AG09309 (cell line): ENCODE measurements at regions not wholly inside any gene's neighbourhood (a gene's known extent, or its start where the extent isn't known, plus 50 kb on each side); places are given as distances from the start of the nearest gene placed in this dataset.

Experiments used
- DNase-seq: peaks from one replicate; pipeline ENCODE4 v3.0.0-alpha.2; 2010; ENCODE audit warnings: low read depth
- H3K4me3 ChIP-seq: 2 replicates; pipeline ENCODE4 v1.5.1; 2011; ENCODE audit warnings: mild to moderate bottlenecking, low read depth, low read length, moderate library complexity; ENCODE audit not compliant: control insufficient read depth
- CTCF ChIP-seq: IDR thresholded peaks from 2 replicates; pipeline ENCODE4 v1.5.1; 2011; ENCODE audit warnings: mild to moderate bottlenecking, low read depth, low read length, inconsistent platforms; ENCODE audit not compliant: insufficient read depth, control insufficient read depth; ENCODE audit errors: missing control alignments

GRCh38 chr9:16157651-16158050, 604.8 kb downstream of the CCDC171 start:
- no peak for TF ChIP-seq CTCF
- no peak for DNase-seq
- no peak overlapping the region for H3K4me3 ChIP-seq

DNA sequence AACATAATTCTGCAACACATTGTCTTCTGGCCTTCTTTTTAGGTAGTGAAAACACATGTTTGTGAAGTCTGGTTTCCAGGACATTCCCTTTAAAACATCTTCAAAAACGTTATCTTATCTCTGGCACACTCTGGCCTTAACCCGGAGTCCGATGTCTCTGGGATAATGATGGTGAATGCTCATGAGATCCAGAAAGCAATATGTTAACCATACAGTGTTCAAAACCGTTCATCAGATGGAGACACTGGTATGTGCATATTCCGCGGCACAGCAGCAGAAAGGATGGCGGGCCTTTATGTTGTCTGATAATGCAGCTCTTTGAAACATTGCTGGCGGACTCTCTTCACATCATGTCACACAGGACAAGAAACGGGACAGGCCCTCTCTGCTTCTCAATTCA, 605.2 kb downstream of the CCDC171 start:
- no peak for DNase-seq
- H3K4me3 ChIP-seq = no peak overlapping the region
- no peak for TF ChIP-seq CTCF

GRCh38 chr9:16161483-16161882, 608.6 kb downstream of the CCDC171 start:
- no peak overlapping the region for H3K4me3 ChIP-seq
- no peak for TF ChIP-seq CTCF
- DNase-seq = no peak

GRCh38 chr9:16170119-16170518, 617.3 kb downstream of the CCDC171 start:
- no peak overlapping the region for H3K4me3 ChIP-seq
- no peak for TF ChIP-seq CTCF
- no peak for DNase-seq

DNA sequence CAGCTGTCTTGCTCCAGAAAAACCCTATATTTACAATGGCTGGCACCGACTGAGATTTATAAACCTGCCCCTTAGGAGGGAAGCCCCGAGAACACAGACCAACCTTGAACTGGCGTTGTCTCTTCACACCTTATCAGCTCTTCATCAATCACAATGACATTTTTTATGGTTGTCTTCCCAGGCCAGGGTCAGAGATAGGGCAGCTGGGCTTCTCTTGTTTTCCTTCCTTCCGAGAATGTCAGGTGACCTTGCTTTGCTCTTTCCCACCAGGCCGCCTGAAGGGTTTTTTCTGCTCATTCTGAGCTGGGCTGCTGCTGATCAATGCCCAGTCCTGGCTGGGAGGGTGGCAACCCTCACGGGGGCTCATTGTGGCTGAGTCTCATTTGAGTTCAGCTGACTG, 619.1 kb downstream of the CCDC171 start:
- DNase-seq = no peak
- H3K4me3 ChIP-seq = no peak overlapping the region
- TF ChIP-seq CTCF = no peak

- no peak for DNase-seq
- no peak for TF ChIP-seq CTCF
- no peak overlapping the region for H3K4me3 ChIP-seq
Observed at GRCh38 chr9:16172796-16173195, 620.0 kb downstream of the CCDC171 start.

GRCh38 chr9:16174915-16175314, 622.1 kb downstream of the CCDC171 start:
- TF ChIP-seq CTCF = no peak
- no peak overlapping the region for H3K4me3 ChIP-seq
- no peak for DNase-seq
